Loucy (cell line): ENCODE measurements at regions not wholly inside any gene's neighbourhood (a gene's known extent, or its start where the extent isn't known, plus 50 kb on each side); places are given as distances from the start of the nearest gene placed in this dataset.

Source experiments
- H2AFZ ChIP-seq: fragments of 200-600 bp; sonication (generic); 2 replicates; pipeline ENCODE4 v1.6.0; 2016; ENCODE audit warnings: antibody characterized with exemption, mild to moderate bottlenecking, low read length, moderate library complexity
- H3F3A ChIP-seq: fragments of 200-600 bp; 2 replicates; pipeline ENCODE4 v1.6.0; 2016; ENCODE audit warnings: antibody characterized with exemption, low read depth, mild to moderate bottlenecking
- H3K27me3 ChIP-seq: fragments of 200-600 bp; sonication (generic); 2 replicates; pipeline ENCODE4 v1.6.1; 2014; ENCODE audit warnings: low read length, mild to moderate bottlenecking; ENCODE audit not compliant: insufficient read depth, poor library complexity, severe bottlenecking
- H3K36me3 ChIP-seq: fragments of 200-600 bp; sonication (generic); 2 replicates; pipeline ENCODE4 v1.6.1; 2016; ENCODE audit warnings: low read length; ENCODE audit not compliant: insufficient read depth
- H3K4me1 ChIP-seq: fragments of 200-600 bp; sonication (generic); 2 replicates; pipeline ENCODE4 v1.5.1; 2014; ENCODE audit warnings: low read length, mild to moderate bottlenecking; ENCODE audit not compliant: insufficient read depth, poor library complexity, severe bottlenecking
- H3K4me2 ChIP-seq: fragments of 200-600 bp; sonication (generic); 2 replicates; pipeline ENCODE4 v1.6.0; 2014; ENCODE audit warnings: antibody characterized with exemption, low read length, low read depth, mild to moderate bottlenecking; ENCODE audit not compliant: poor library complexity, severe bottlenecking
- H3K4me3 ChIP-seq: fragments of 200-600 bp; sonication (generic); 2 replicates; pipeline ENCODE4 v1.5.1; 2014; ENCODE audit warnings: low read length, mild to moderate bottlenecking, mixed read lengths; ENCODE audit not compliant: poor library complexity, severe bottlenecking
- H3K79me2 ChIP-seq: fragments of 200-600 bp; sonication (generic); 2 replicates; pipeline ENCODE4 v1.6.1; 2014; ENCODE audit warnings: low read length; ENCODE audit not compliant: insufficient read depth
- H3K9ac ChIP-seq: fragments of 200-600 bp; sonication (generic); 2 replicates; pipeline ENCODE4 v1.6.0; 2014; ENCODE audit warnings: mild to moderate bottlenecking, low read depth, low read length, moderate library complexity; ENCODE audit not compliant: poor library complexity, severe bottlenecking
- H3K9me2 ChIP-seq: fragments of 200-600 bp; sonication (generic); replicated peaks from 2 replicates; pipeline ENCODE4 v1.6.1; 2016; ENCODE audit warnings: low read depth, low read length, mixed read lengths
- H3K9me3 ChIP-seq: fragments of 200-600 bp; sonication (generic); 2 replicates; pipeline ENCODE4 v1.6.1; 2014; ENCODE audit warnings: mild to moderate bottlenecking, antibody characterized with exemption, low read length, low read depth; ENCODE audit not compliant: insufficient read depth
- H4K20me1 ChIP-seq: fragments of 200-600 bp; sonication (generic); 2 replicates; pipeline ENCODE4 v1.6.0; 2014; ENCODE audit warnings: antibody characterized with exemption, low read length, mild to moderate bottlenecking; ENCODE audit not compliant: insufficient read depth, poor library complexity, severe bottlenecking
- CTCF ChIP-seq: fragments of 200-600 bp; sonication (generic); conservative IDR thresholded peaks from 2 replicates; pipeline ENCODE4 v1.5.1; 2014; ENCODE audit warnings: mild to moderate bottlenecking, antibody characterized with exemption, low read length
- EZH2phosphoT487 ChIP-seq: fragments of 200-600 bp; IDR thresholded peaks from 2 replicates; pipeline ENCODE4 v1.6.1; 2018; ENCODE audit warnings: antibody characterized with exemption, mild to moderate bottlenecking, moderate library complexity, borderline replicate concordance

GRCh38 chr11:116162886-116163230 is 609.9 kb downstream of the BUD13 start:
- Histone ChIP-seq H3K79me2 (no peaks in the 10 kb centered on the region), H3K9me2 (no peaks in the 10 kb centered on the region), H3K4me2 (no peak overlapping the region), H4K20me1 (no peaks in the 10 kb centered on the region), H3F3A (no peaks in the 10 kb centered on the region), H3K9ac (no peak overlapping the region), H3K27me3 (no peaks in the 10 kb centered on the region), H3K36me3 (no peaks in the 10 kb centered on the region), H3K4me3 (no peak overlapping the region), H3K4me1 (no peaks in the 10 kb centered on the region), H2AFZ (no peak overlapping the region), H3K9me3 (no peaks in the 10 kb centered on the region)
- TF ChIP-seq CTCF (no peak), EZH2phosphoT487 (no peak)

GRCh38 chr11:116162086-116162885 is 610.5 kb downstream of the BUD13 start:
- H3K4me3 ChIP-seq, result no peak overlapping the region
- H3K4me2 ChIP-seq, result no peak overlapping the region
- no peak overlapping the region for H3K9ac ChIP-seq
- TF ChIP-seq CTCF, result no peak
- no peak for TF ChIP-seq EZH2phosphoT487
- H3K36me3 ChIP-seq, result no peaks in the 10 kb centered on the region
- no peak overlapping the region for H2AFZ ChIP-seq
- H4K20me1 ChIP-seq, result no peaks in the 10 kb centered on the region
- no peaks in the 10 kb centered on the region for H3K4me1 ChIP-seq
- no peaks in the 10 kb centered on the region for H3K79me2 ChIP-seq
- no peaks in the 10 kb centered on the region for H3K27me3 ChIP-seq
- H3K9me3 ChIP-seq, result no peaks in the 10 kb centered on the region
- no peaks in the 10 kb centered on the region for H3K9me2 ChIP-seq
- H3F3A ChIP-seq, result no peaks in the 10 kb centered on the region

DNA sequence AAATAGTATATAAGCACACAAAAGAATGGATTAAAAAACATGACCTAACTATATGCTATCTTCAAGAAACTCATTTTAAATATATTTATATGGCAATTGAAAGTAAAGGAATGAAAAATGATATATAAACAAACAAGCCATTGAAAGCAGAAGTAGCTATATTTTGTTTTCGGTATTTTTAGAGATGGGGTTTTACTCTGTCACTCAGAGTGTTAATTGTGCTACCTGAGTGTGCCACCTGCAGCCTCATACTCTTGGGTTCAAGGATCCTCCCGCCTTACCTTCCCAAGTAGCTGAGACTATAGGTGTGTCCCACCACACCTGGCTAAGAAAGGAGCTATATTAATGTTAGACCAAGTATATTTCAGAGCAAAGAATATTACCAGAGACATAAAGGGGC is 624.1 kb downstream of the BUD13 start:
- Histone ChIP-seq H3K4me3 (no peak overlapping the region), H2AFZ (no peak overlapping the region), H3K4me2 (no peak overlapping the region), H3K9me2 (no peaks in the 10 kb centered on the region), H3K9me3 (peaks cover 9% of the 10 kb centered on the region; the same call in 1 of the 2 replicates), H3K4me1 (no peaks in the 10 kb centered on the region), H3F3A (no peaks in the 10 kb centered on the region), H3K9ac (no peak overlapping the region), H4K20me1 (no peaks in the 10 kb centered on the region), H3K79me2 (no peaks in the 10 kb centered on the region), H3K27me3 (no peaks in the 10 kb centered on the region), H3K36me3 (no peaks in the 10 kb centered on the region)
- no peak for TF ChIP-seq CTCF
- no peak for TF ChIP-seq EZH2phosphoT487
